ENCODE measurements at regions not wholly inside any gene's neighbourhood (a gene's known extent, or its start where the extent isn't known, plus 50 kb on each side); places are given as distances from the start of the nearest gene placed in this dataset.

DNA sequence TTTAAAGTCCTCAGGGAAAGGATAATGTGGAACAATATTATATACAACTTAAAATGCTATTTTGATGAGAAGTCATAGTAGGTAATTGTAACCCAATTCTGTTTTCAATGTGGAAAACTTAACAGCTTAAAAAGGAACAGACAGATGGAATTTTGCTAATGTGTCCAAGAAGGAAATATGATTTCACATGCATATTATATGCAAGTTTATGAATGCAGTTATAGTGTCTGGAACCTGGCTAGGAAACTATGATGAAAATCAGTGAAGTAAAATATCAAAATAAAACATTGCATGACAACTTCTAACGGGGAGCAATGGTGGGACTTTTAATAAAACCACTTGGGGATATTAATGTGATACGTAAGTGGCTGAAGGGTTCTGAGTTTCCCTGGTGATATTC is 152.6 kb upstream of the HAND2 start:
- ATAC-seq: no peak

DNA sequence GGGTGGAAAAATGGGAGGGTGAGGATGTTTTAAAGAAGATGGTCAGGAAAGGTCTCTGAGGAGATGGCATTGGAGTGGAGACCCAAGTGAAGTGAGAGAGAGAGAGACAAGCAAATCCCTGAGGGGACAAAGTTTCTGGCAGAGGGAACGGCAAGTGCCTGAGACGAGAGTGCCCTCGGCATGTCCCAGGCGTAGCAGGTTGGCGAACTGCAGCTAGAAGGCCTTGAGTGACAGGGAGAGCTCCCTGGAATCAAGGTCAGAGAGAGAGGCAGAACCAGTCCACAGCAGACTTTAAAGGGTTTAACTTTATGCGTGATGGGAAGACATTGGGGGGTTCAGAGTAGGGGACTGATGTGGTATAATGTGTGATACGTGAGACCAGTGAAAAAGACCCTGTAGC is 150.2 kb upstream of the HAND2 start:
- no peak for ATAC-seq
- no peak for TF ChIP-seq ESRRG (CRISPR knock-in tag; IDR thresholded peaks at IDR 0.05)
- no peak for TF ChIP-seq ZC3H10 (CRISPR knock-in tag; IDR thresholded peaks at IDR 0.05)
- TF ChIP-seq TOX (CRISPR knock-in tag; IDR thresholded peaks at IDR 0.05; ENCODE audit: borderline replicate concordance): no peak
- no peak for TF ChIP-seq ZNF8 (CRISPR knock-in tag; IDR thresholded peaks at IDR 0.05)
- TF ChIP-seq PPARA (CRISPR knock-in tag; IDR thresholded peaks at IDR 0.05; ENCODE audit: borderline replicate concordance): no peak
- TF ChIP-seq ZFP30 (CRISPR knock-in tag; IDR thresholded peaks at IDR 0.05): no peak
- TF ChIP-seq OSR1 (CRISPR knock-in tag; IDR thresholded peaks at IDR 0.05): no peak
- TF ChIP-seq, protein P1, sequence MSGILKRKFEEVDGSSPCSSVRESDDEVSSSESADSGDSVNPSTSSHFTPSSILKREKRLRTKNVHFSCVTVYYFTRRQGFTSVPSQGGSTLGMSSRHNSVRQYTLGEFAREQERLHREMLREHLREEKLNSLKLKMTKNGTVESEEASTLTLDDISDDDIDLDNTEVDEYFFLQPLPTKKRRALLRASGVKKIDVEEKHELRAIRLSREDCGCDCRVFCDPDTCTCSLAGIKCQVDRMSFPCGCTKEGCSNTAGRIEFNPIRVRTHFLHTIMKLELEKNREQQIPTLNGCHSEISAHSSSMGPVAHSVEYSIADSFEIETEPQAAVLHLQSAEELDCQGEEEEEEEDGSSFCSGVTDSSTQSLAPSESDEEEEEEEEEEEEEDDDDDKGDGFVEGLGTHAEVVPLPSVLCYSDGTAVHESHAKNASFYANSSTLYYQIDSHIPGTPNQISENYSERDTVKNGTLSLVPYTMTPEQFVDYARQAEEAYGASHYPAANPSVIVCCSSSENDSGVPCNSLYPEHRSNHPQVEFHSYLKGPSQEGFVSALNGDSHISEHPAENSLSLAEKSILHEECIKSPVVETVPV (CRISPR knock-in tag; IDR thresholded peaks at IDR 0.05): no peak
- TF ChIP-seq POU6F1 (CRISPR knock-in tag; IDR thresholded peaks at IDR 0.05; ENCODE audit: borderline replicate concordance, low read depth): no peak
- no peak for TF ChIP-seq RARB (CRISPR knock-in tag; IDR thresholded peaks at IDR 0.05)
- no peak for TF ChIP-seq ZNF565 (CRISPR knock-in tag; conservative IDR thresholded peaks at IDR 0.05; ENCODE audit: low read depth)
- no peak for TF ChIP-seq ZFP3 (CRISPR knock-in tag; IDR thresholded peaks at IDR 0.05)
- TF ChIP-seq ZNF70 (CRISPR knock-in tag; IDR thresholded peaks at IDR 0.05): no peak
- no peak for TF ChIP-seq BACH2 (CRISPR knock-in tag; IDR thresholded peaks at IDR 0.05; ENCODE audit: borderline replicate concordance)
- no peak for TF ChIP-seq CSDC2 (CRISPR knock-in tag; IDR thresholded peaks at IDR 0.05)

More for the DNA sequence above, 152.6 kb upstream of the HAND2 start:
- TF ChIP-seq ARNTL (CRISPR knock-in tag; IDR thresholded peaks at IDR 0.05; ENCODE audit: borderline replicate concordance, low read depth): no peak

- TF ChIP-seq PATZ1 (CRISPR knock-in tag; IDR thresholded peaks at IDR 0.05; ENCODE audit: borderline replicate concordance) (no peak), SNAI2 (CRISPR knock-in tag; IDR thresholded peaks at IDR 0.05) (no peak), ARNTL (CRISPR knock-in tag; IDR thresholded peaks at IDR 0.05; ENCODE audit: borderline replicate concordance, low read depth) (no peak), ZNF8 (CRISPR knock-in tag; IDR thresholded peaks at IDR 0.05) (no peak), TSHZ2 (CRISPR knock-in tag; IDR thresholded peaks at IDR 0.05) (no peak), CSDC2 (CRISPR knock-in tag; IDR thresholded peaks at IDR 0.05) (no peak), TOX (CRISPR knock-in tag; IDR thresholded peaks at IDR 0.05; ENCODE audit: borderline replicate concordance) (no peak), TCF4 (CRISPR knock-in tag; IDR thresholded peaks at IDR 0.05; ENCODE audit: borderline replicate concordance) (no peak), ZNF70 (CRISPR knock-in tag; IDR thresholded peaks at IDR 0.05) (no peak), ZNF565 (CRISPR knock-in tag; conservative IDR thresholded peaks at IDR 0.05; ENCODE audit: low read depth) (no peak), ZFP3 (CRISPR knock-in tag; IDR thresholded peaks at IDR 0.05) (no peak), GLIS3 (CRISPR knock-in tag; IDR thresholded peaks at IDR 0.05) (no peak), BACH2 (CRISPR knock-in tag; IDR thresholded peaks at IDR 0.05; ENCODE audit: borderline replicate concordance) (no peak), OSR1 (CRISPR knock-in tag; IDR thresholded peaks at IDR 0.05) (no peak), ESRRG (CRISPR knock-in tag; IDR thresholded peaks at IDR 0.05) (no peak), ISL1 (CRISPR knock-in tag; IDR thresholded peaks at IDR 0.05) (no peak), ZFP30 (CRISPR knock-in tag; IDR thresholded peaks at IDR 0.05) (no peak), ZC3H10 (CRISPR knock-in tag; IDR thresholded peaks at IDR 0.05) (no peak)
- TF ChIP-seq, protein P2, sequence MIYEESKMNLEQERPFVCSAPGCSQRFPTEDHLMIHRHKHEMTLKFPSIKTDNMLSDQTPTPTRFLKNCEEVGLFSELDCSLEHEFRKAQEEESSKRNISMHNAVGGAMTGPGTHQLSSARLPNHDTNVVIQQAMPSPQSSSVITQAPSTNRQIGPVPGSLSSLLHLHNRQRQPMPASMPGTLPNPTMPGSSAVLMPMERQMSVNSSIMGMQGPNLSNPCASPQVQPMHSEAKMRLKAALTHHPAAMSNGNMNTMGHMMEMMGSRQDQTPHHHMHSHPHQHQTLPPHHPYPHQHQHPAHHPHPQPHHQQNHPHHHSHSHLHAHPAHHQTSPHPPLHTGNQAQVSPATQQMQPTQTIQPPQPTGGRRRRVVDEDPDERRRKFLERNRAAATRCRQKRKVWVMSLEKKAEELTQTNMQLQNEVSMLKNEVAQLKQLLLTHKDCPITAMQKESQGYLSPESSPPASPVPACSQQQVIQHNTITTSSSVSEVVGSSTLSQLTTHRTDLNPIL (CRISPR knock-in tag; IDR thresholded peaks at IDR 0.05; ENCODE audit: low read depth): no peak
- TF ChIP-seq, protein P1 (CRISPR knock-in tag; IDR thresholded peaks at IDR 0.05): no peak
- no peak for ATAC-seq
These were observed 145.4 kb upstream of the HAND2 start for GRCh38 chr4:173675446-173675845.

All from SK-N-SH treated with all-trans-retinoic acid at 6 μM for 48 hours (cell line).